Neuron (in vitro differentiated cells): ENCODE measurements at regions not wholly inside any gene's neighbourhood (a gene's known extent, or its start where the extent isn't known, plus 50 kb on each side); places are given as distances from the start of the nearest gene placed in this dataset.

Source experiments
- H2AFZ ChIP-seq: one replicate; pipeline ENCODE4 v1.6.1; 2013; ENCODE audit warnings: low read depth, mild to moderate bottlenecking, inconsistent platforms, low read length, moderate library complexity
- H3K27me3 ChIP-seq: one replicate; pipeline ENCODE4 v1.6.1; 2013; ENCODE audit warnings: low read length; ENCODE audit not compliant: insufficient read depth
- H3K36me3 ChIP-seq: one replicate; pipeline ENCODE4 v1.6.1; 2013; ENCODE audit warnings: low read length; ENCODE audit not compliant: insufficient read depth
- H3K4me1 ChIP-seq: one replicate; pipeline ENCODE4 v1.6.1; 2013; ENCODE audit warnings: low read length; ENCODE audit not compliant: insufficient read depth
- H3K4me3 ChIP-seq: 2 replicates; pipeline ENCODE4 v1.5.1; 2013; ENCODE audit warnings: mild to moderate bottlenecking, low read length, moderate library complexity
- H3K9me3 ChIP-seq: one replicate; pipeline ENCODE4 v1.6.1; 2013; ENCODE audit warnings: low read length

DNA sequence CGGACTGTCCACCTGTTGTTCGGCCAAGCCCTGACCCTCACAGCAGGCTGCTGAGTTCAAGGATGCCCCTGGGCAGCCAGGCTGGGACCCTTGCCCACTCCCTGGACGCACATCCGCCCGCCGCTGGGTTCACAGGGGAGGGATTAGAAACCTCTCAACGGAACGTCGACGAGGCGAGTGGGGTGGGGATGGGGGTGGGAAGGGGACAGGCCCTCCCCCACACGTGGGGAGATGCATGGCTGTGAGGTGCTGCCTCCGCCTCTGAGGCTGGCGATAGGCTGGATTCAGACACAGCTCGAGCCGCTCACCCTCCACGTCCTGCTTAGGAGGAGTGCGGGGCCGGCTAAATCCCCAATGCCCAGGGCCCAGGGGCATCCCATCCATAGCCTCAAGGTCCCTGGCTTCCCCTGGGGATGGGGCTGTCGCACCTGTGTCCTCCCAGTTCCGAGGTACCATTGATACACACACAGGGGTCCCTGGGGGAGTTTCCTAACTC, 90.6 kb upstream of the BHLHE23 start:
- Histone ChIP-seq H3K4me1 (peaks cover 18% of the 10 kb centered on the region), H3K9me3 (no peaks in the 10 kb centered on the region), H2AFZ (no peak overlapping the region), H3K4me3 (no peak overlapping the region), H3K27me3 (peaks cover 73% of the 10 kb centered on the region), H3K36me3 (no peaks in the 10 kb centered on the region)

DNA sequence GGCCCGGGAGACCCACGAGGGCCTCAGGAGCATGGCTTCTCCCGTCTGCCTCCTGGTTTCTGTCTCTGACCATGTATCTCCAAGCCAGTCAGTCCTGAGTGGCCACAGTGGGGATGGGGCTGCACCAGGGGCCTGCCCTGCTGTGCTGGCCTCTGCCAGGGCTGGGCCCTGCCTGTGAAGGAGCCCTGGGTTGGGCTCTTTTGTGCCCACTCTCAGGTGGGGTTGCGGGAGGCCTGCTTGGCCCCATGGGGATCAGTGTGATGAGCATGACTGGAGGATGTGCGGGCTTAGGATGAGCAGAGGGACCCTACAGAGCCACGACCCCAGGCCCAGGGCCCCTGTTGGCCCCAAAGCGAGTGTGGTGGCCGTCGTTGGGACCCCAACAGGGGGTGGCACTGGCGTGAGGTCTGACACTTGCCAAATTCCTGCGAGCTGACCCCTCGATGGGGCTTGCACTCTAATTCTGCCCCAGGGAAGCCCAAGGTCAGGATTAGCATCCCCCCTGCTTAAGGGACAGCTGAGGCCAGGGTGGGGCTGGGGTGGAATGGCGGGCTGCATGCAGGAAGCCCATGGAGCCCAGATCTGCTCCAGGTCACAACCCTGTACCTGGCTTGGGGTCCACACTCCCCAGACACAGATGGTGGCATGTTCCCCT, 90.0 kb upstream of the BHLHE23 start:
- no peaks in the 10 kb centered on the region for H3K36me3 ChIP-seq
- H3K4me3 ChIP-seq, result no peak overlapping the region
- peaks cover 72% of the 10 kb centered on the region for H3K27me3 ChIP-seq
- no peaks in the 10 kb centered on the region for H3K9me3 ChIP-seq
- no peak overlapping the region for H2AFZ ChIP-seq
- peaks cover 13% of the 10 kb centered on the region for H3K4me1 ChIP-seq

DNA sequence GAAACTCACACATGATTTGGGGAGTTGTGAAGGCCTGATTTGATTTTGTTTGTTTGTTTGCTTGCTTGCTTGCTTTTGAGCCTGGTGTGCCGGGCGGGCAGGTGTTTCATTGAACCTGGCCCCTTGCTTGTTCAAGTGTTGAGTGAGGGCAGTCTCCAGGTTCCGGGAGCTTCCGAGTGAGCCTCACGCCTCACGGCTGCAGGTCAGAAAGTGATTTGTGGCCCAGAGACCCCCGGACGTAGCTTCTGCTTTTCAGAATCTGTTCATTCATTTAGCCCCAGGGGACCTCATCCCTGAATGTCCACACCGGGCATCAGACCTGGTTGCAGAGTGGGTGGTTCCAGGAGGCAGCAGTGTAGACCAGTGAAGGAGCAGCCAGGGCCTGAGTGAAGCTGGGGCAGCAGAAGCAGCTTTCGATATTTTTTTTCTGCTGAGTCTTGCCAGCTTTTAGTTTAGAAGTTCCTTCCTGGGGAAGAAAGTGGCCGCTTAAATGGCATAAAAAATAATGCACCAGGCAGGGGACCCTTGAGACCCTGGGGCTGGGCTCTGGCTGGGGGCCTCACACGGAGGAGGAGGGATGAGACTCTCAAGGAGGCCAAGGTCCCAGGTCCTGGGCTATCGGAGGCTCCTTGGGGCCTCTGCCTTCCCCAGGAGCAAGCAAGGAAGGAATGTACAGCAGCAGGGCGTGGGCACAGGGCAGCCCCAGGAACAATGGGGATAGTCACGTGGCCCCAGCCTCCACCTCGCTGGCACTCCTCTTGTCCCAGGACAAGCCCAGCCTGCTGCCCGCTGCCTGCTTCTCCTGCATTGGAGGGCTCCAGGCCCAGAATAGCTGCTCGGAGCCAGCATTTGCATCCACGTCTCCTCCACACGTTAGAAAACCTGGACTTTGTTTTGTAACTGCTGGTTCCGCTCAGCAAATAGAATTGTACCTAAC, 89.2 kb upstream of the BHLHE23 start:
- H3K4me1 ChIP-seq, result peaks cover 10% of the 10 kb centered on the region
- no peaks in the 10 kb centered on the region for H3K9me3 ChIP-seq
- H3K4me3 ChIP-seq, result no peak overlapping the region
- no peak overlapping the region for H2AFZ ChIP-seq
- H3K36me3 ChIP-seq, result no peaks in the 10 kb centered on the region
- H3K27me3 ChIP-seq, result peaks cover 74% of the 10 kb centered on the region

DNA sequence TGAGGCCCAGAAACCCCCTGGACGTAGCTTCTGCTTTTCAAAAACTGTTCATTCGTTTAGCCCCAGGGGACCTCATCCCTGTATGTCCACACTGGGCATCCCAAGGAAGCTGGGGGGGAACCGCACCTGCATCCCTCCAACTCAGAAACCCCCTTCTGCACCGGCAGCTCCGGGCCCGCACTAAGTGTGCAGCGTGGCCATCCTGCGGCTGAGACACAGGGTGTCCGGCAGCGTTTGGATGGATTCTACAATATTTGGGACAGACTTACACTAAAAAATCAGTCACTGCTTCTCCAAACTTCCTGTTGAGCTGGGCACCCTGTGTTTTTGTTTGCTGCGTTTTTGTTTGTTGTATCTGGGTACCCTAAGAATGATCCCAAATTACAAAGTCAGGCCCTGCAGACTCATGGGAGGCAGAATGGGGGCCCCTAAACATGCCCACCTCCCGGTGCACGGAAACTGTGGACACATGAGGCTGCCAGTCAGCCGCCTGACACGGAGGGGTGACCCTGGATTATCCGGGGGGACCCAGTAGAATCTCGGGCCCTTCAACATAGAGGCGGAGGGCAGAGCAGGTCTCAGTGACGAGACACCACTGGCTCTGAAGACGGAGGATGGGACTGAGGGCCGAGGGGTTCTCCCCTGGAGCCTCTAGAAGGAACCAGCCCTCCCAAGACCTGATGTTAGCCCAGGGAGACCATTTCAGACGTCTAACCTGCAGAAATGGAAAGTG, 88.2 kb upstream of the BHLHE23 start:
- H3K36me3 ChIP-seq, result no peaks in the 10 kb centered on the region
- no peaks in the 10 kb centered on the region for H3K9me3 ChIP-seq
- H2AFZ ChIP-seq, result no peak overlapping the region
- no peak overlapping the region for H3K4me3 ChIP-seq
- H3K4me1 ChIP-seq, result peaks cover 3% of the 10 kb centered on the region
- H3K27me3 ChIP-seq, result peaks cover 72% of the 10 kb centered on the region

DNA sequence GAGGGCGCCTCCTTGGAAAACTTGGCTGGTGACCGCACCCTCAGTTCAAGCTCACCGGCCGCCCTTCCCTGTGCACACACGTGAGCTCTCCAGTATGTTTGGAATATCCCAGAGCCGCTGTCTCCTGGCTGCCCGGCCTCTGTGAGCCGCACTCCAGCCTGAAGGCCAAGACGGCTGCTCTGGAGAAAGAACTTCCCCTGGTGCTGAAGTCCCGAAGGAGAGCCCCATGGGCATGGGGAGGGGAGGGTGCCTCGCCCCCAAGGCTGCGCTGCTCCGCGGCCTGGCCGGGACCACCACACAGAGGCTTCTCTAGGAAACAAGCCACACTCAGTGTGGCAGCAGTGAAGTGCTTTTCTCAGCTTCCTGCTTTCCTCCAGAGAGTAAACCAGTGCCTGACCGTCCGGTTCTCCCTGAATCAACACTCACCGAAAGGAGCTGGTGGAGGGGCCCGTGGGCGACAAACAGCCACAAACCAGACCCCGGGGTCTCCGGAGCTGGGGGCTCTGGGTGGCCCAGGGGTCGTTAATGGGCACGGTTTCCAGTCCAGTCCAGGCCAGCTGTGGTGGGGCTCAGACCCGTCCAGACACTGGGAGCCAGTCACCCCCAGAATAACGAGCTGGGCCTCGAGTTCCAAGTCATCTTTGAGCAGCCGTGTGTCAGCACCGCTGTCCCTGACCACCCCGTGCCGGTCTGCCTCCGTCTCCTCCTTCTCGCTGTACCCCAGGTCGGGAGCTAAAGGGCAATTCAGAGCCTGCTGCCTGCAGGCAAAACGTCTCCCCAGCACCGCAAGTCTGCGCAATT, 87.4 kb upstream of the BHLHE23 start:
- Histone ChIP-seq H3K36me3 (no peaks in the 10 kb centered on the region), H2AFZ (no peak overlapping the region), H3K4me1 (no peaks in the 10 kb centered on the region), H3K9me3 (no peaks in the 10 kb centered on the region), H3K27me3 (peaks cover 68% of the 10 kb centered on the region), H3K4me3 (no peak overlapping the region)

DNA sequence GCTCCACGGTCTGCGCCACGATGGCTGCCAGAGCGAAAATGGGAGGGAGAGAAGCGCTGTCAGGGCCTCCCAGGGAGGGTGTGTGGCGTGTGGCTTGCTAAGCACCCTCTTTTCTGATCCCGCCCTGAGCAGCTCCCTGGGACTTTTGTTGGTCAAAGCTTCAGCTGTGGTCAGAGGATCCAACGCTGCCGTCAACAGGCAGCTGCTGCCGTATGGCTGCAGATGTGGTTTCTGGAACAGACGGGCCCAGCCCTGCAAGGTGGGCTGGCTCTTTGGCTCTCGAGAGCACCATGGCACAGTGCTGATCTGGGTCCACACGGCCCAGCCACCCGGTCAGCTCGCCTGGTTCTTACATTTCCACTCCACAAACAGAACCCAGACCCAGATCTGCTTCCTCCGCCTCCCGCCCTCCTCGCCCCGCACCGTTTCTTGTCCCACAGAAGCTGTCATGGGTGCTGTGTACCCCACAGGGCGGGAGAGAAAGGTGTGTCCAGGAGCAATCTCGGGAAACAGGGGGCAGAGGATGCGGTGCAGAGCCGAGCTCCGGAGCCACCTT, 86.0 kb upstream of the BHLHE23 start:
- H3K4me1 ChIP-seq, result no peaks in the 10 kb centered on the region
- peaks cover 79% of the 10 kb centered on the region for H3K27me3 ChIP-seq
- H3K9me3 ChIP-seq, result no peaks in the 10 kb centered on the region
- H2AFZ ChIP-seq, result no peak overlapping the region
- H3K36me3 ChIP-seq, result no peaks in the 10 kb centered on the region
- H3K4me3 ChIP-seq, result no peak overlapping the region

DNA sequence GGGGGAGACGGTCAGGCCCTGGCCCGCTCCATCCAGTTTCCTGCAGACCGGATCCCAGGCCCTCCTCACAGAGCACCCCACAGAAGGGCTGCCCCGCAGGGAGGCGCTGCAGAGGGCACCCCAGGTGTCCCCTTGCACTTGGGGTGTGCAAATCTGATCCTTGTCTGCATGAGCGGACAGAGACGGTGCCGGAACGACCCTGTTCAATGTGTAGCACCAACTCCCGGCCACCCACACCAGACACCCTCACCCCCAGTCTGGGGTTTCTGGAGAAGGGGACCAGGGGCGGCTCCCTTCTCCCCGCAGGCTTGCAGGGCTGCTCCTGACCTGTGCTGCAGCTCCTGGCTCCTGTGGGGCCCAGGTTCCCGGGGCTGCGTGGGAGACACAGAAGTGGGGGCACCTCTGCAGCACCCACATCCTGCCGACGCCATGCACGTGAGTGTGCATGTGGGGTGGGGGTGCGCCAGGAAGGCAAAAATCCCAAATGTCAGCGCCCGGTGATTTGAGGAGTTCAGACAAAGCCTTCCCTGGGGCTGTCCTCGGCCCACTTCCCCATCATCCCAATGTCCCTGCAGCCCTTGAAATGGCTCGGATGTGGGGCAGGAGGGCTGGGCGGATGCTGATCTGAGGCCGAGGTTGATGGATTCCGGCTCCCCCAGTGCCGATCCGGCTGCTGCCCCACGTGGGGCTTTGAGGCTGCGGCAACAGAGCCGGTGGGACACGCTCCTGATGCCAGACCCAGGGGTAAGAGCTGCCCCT, 85.3 kb upstream of the BHLHE23 start:
- Histone ChIP-seq H2AFZ (no peak overlapping the region), H3K27me3 (peaks cover 83% of the 10 kb centered on the region), H3K4me1 (no peaks in the 10 kb centered on the region), H3K4me3 (no peak overlapping the region), H3K9me3 (no peaks in the 10 kb centered on the region), H3K36me3 (no peaks in the 10 kb centered on the region)

DNA sequence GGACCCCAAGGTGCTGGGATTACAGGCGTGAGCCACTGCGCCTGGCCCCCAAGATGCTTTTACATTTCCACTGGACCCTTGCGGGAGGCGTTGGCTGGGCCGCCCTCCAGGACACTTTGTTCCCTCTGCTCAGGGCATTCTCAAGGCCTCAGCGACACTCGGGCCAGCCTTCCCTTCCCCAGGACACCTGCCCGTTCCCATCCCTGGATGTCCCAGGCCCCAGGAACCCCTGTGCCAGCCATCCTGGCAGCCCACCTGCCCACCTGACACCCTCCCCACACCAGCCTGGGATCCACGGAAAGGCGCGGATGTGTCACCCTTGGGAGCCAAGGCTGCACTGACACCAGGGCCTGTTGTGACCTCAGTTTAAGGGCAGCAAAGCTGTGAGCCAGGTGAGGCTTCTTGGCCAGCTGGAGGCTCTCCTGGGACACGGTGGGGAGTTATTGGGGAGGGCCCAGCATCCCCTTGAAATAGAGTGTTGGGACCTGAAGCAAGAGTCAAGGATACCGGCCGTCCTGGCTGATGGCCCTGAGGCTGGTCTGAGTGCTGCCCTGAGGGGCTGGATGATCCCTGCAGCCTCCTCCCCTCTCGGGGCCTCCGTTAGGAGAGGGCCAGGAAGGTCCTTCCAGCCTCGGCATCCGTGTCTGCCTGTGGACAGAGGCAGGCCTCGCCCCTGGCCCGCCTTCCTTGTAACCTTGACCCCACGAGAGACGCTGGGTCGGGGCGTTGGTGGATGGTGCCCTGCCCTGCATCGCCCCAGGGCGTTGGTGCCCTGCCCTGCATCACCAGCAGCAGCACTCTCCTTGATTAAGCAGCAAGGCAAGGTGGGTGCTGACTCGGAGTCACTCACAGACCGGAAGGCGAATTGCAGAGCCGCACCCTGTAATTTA, 84.2 kb upstream of the BHLHE23 start:
- no peak overlapping the region for H3K4me3 ChIP-seq
- no peak overlapping the region for H2AFZ ChIP-seq
- no peaks in the 10 kb centered on the region for H3K4me1 ChIP-seq
- no peaks in the 10 kb centered on the region for H3K36me3 ChIP-seq
- H3K9me3 ChIP-seq, result no peaks in the 10 kb centered on the region
- H3K27me3 ChIP-seq, result peaks cover 83% of the 10 kb centered on the region

DNA sequence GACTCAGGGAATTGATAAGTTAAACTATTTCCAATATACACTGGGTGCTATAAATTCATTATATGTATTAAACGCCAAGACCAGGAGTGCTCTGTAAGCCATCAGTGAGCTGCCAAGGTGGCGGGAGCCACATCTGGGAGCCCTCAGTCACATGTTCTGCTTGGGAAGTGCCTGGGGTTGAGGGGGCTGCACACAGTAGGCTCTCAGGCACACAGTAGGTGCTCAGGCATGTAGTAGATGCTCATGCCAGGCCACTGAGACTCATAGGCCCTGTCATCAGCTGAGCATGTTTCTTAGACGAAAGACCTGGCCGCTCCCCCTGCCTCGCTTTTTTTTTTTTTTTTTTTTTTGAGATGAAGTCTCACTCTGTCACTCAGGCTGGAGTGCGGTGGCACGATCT, 83.3 kb upstream of the BHLHE23 start:
- H3K36me3 ChIP-seq, result no peaks in the 10 kb centered on the region
- peaks cover 84% of the 10 kb centered on the region for H3K27me3 ChIP-seq
- H3K4me3 ChIP-seq, result no peak overlapping the region
- no peaks in the 10 kb centered on the region for H3K4me1 ChIP-seq
- H3K9me3 ChIP-seq, result no peaks in the 10 kb centered on the region
- no peak overlapping the region for H2AFZ ChIP-seq

DNA sequence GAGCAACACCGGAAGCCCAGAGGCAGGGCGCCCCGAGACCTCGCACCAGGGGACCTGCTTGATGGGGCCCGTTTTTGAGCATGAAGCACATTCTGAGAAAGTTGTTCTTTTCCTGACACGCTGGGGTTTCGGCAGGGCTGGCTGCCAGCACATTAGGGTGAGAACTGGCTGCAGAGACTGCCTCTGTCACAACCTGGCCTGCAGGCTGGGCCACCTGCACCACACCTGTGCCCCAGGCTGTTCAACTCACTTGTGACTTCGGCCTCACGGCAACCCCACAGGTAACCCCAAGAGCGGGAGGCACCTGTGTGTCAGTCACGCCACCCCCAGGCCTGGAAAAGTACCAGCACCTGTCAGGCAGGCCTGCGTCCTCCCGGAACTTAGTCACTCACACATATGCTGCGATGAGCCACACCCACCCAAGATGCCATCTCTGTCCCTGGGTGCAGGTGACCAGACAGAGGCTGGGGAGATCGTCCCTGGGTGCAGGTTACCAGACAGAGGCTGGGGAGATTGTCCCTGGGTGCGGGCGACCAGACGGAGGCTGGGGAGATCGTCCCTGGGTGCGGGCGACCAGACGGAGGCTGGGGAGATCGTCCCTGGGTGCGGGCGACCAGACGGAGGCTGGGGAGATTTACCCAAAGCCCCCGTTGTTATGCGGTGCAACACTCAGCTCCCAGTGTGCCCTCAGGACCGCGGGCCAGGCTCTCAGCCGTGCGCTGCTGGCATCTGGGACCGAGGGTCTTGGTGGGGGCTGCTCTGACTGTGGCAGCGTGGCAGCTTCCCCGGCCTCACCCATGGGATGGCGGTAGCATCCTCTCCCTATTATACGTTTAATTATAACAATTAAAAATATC, 82.5 kb upstream of the BHLHE23 start:
- H3K4me1 ChIP-seq, result no peaks in the 10 kb centered on the region
- no peaks in the 10 kb centered on the region for H3K9me3 ChIP-seq
- no peak overlapping the region for H3K4me3 ChIP-seq
- no peaks in the 10 kb centered on the region for H3K36me3 ChIP-seq
- H2AFZ ChIP-seq, result no peak overlapping the region
- H3K27me3 ChIP-seq, result peaks cover 84% of the 10 kb centered on the region
